H1 (cell line): ENCODE measurements at regions not wholly inside any gene's neighbourhood (a gene's known extent, or its start where the extent isn't known, plus 50 kb on each side); places are given as distances from the start of the nearest gene placed in this dataset.

Experiments used
- CTCF ChIA-PET: fragments of 300-600 bp; sonication (Branson Sonifier 250); formaldehyde crosslinking; loops from one replicate; lab custom pipeline; 2021; ENCODE audit not compliant: partially characterized antibody; lab: Charles Lee
- POLR2A ChIA-PET: fragments of 300-600 bp; sonication (Branson Sonifier 250); formaldehyde crosslinking; loops from one replicate; lab custom pipeline; 2021; ENCODE audit warnings: inconsistent platforms; ENCODE audit not compliant: partially characterized antibody; lab: Charles Lee
- DNase-seq, 2 experiments: peaks; one replicate each; pipeline versions ENCODE4 v3.0.0 to v3.0.0-alpha.2; 2010 to 2022; ENCODE audit warnings: low spot score in 2 of 2, low read depth in 1 of 2, mixed read lengths in 1 of 2
- FAIRE-seq: peaks from 2 replicates; lab custom pipeline; 2011; peaks lifted over from hg19 to GRCh38; lab: Jason Lieb, UNC
- H2AFZ ChIP-seq: 2 replicates; pipeline ENCODE4 v1.8.1; 2012; ENCODE audit warnings: low read length, inconsistent platforms
- H2AK5ac ChIP-seq: 2 replicates; pipeline ENCODE4 v1.6.1; 2013; ENCODE audit warnings: low read depth, low read length
- H2BK120ac ChIP-seq: replicated peaks from 2 replicates; pipeline ENCODE3; 2013; ENCODE audit warnings: low read depth, low read length, inconsistent platforms
- H2BK12ac ChIP-seq: 2 replicates; pipeline ENCODE4 v1.6.1; 2013; ENCODE audit warnings: low read depth, low read length
- H2BK15ac ChIP-seq: 2 replicates; pipeline ENCODE4 v1.6.1; 2013; ENCODE audit warnings: low read length
- H2BK20ac ChIP-seq: 2 replicates; pipeline ENCODE4 v1.6.1; 2013; ENCODE audit warnings: low read length
- H2BK5ac ChIP-seq: 2 replicates; pipeline ENCODE4 v1.6.1; 2013; ENCODE audit warnings: low read depth, low read length
- H3K14ac ChIP-seq: 2 replicates; pipeline ENCODE4 v1.6.1; 2013; ENCODE audit warnings: inconsistent platforms; ENCODE audit not compliant: insufficient read length
- H3K18ac ChIP-seq: 2 replicates; pipeline ENCODE4 v1.6.1; 2013; ENCODE audit warnings: low read length; ENCODE audit errors: extremely low read depth
- H3K23ac ChIP-seq: 2 replicates; pipeline ENCODE4 v1.6.1; 2013; ENCODE audit warnings: inconsistent platforms; ENCODE audit not compliant: insufficient read length
- H3K23me2 ChIP-seq: 2 replicates; pipeline ENCODE4 v1.6.1; 2013; ENCODE audit warnings: low read depth, low read length
- H3K27ac ChIP-seq: 2 replicates; pipeline ENCODE4 v1.6.1; 2011; ENCODE audit warnings: low read depth, low read length, inconsistent platforms
- H3K27me3 ChIP-seq, 4 experiments: replicated peaks in 1 of 4; 1 replicate in 1 of 4; 2 replicates in 3 of 4; pipeline versions ENCODE4 v1.6.1 to v1.8.1; 2011 to 2013; ENCODE audit warnings: low read length in 3 of 4, mild to moderate bottlenecking in 3 of 4, inconsistent platforms in 2 of 4, mixed read lengths in 2 of 4, moderate library complexity in 1 of 4; ENCODE audit not compliant: control insufficient read depth in 3 of 4, insufficient read depth in 3 of 4; ENCODE audit errors: extremely low read depth in 1 of 4
- H3K36me3 ChIP-seq, 4 experiments: 2 replicates each; pipeline versions ENCODE4 v1.6.1 to v1.8.1; 2011 to 2013; ENCODE audit warnings: mild to moderate bottlenecking in 4 of 4, low read length in 3 of 4, moderate library complexity in 2 of 4, control low read depth in 1 of 4, inconsistent platforms in 1 of 4; ENCODE audit not compliant: insufficient read depth in 4 of 4, control insufficient read depth in 2 of 4
- H3K4ac ChIP-seq: replicated peaks from 2 replicates; pipeline ENCODE3; 2013; ENCODE audit warnings: low read length, low read depth, mixed read lengths, inconsistent platforms; ENCODE audit not compliant: insufficient read length
- H3K4me1 ChIP-seq, 4 experiments: replicated peaks in 1 of 4; 1 replicate in 1 of 4; 2 replicates in 3 of 4; pipeline versions ENCODE4 v1.6.1 to v1.8.1; 2011 to 2013; ENCODE audit warnings: low read length in 3 of 4, inconsistent platforms in 2 of 4, mixed read lengths in 1 of 4; ENCODE audit not compliant: insufficient read depth in 4 of 4, control insufficient read depth in 3 of 4
- H3K4me2 ChIP-seq, 2 experiments: 2 replicates each; pipeline versions ENCODE4 v1.6.1 to v1.8.1; 2011 to 2013; ENCODE audit warnings: low read depth in 2 of 2, low read length in 2 of 2, control low read depth in 1 of 2, inconsistent platforms in 1 of 2, mild to moderate bottlenecking in 1 of 2; ENCODE audit not compliant: insufficient read depth in 1 of 2
- H3K4me3 ChIP-seq, 4 experiments: fragments of 200-600, 300-600 bp in 1 of 4; sonication (generic), shearing (Covaris generic), sonication (Bioruptor Twin) in 1 of 4; 2 replicates each; pipeline versions ENCODE4 v1.5.1 to v1.8.1; 2011 to 2016; ENCODE audit warnings: low read length in 4 of 4, low read depth in 3 of 4, control low read depth in 2 of 4, inconsistent platforms in 2 of 4, mild to moderate bottlenecking in 2 of 4, mixed read lengths in 1 of 4, moderate library complexity in 1 of 4; ENCODE audit not compliant: insufficient read depth in 2 of 4; ENCODE audit errors: extremely low read depth in 1 of 4
- H3K56ac ChIP-seq: replicated peaks from 2 replicates; pipeline ENCODE3; 2013; ENCODE audit warnings: low read depth, mild to moderate bottlenecking, mixed read lengths, low read length, inconsistent platforms; ENCODE audit not compliant: insufficient read length
- H3K79me1 ChIP-seq: 2 replicates; pipeline ENCODE4 v1.6.1; 2013; ENCODE audit warnings: low read depth, low read length, control low read depth
- H3K79me2 ChIP-seq, 2 experiments: 2 replicates each; pipeline versions ENCODE4 v1.6.1 to v1.8.1; 2012 to 2013; ENCODE audit warnings: low read length in 2 of 2, mild to moderate bottlenecking in 2 of 2, inconsistent platforms in 1 of 2; ENCODE audit not compliant: insufficient read depth in 2 of 2, control insufficient read depth in 1 of 2
- H3K9ac ChIP-seq, 4 experiments: replicated peaks in 1 of 4; 1 replicate in 1 of 4; 2 replicates in 3 of 4; pipeline versions ENCODE4 v1.6.1 to v1.8.1; 2011 to 2013; ENCODE audit warnings: low read depth in 3 of 4, low read length in 3 of 4, control low read depth in 2 of 4, mild to moderate bottlenecking in 2 of 4, moderate library complexity in 2 of 4, inconsistent platforms in 1 of 4; ENCODE audit errors: extremely low read depth in 1 of 4
- H3K9me3 ChIP-seq, 2 experiments: 2 replicates each; pipeline versions ENCODE4 v1.6.1 to v1.8.1; 2012 to 2013; ENCODE audit warnings: mild to moderate bottlenecking in 2 of 2, moderate library complexity in 2 of 2, control low read depth in 1 of 2, inconsistent platforms in 1 of 2, low read depth in 1 of 2, low read length in 1 of 2, mixed read lengths in 1 of 2; ENCODE audit not compliant: insufficient read depth in 2 of 2
- H4K20me1 ChIP-seq, 2 experiments: replicated peaks in 1 of 2; 2 replicates each; pipeline versions ENCODE3 to v1.8.1; 2011 to 2013; ENCODE audit warnings: inconsistent platforms in 2 of 2, low read length in 2 of 2, mild to moderate bottlenecking in 1 of 2; ENCODE audit not compliant: insufficient read depth in 2 of 2, control insufficient read depth in 1 of 2
- H4K5ac ChIP-seq: 2 replicates; pipeline ENCODE4 v1.6.1; 2013; ENCODE audit warnings: low read length, low read depth, mixed read lengths, inconsistent platforms; ENCODE audit not compliant: insufficient read length
- H4K8ac ChIP-seq: 2 replicates; pipeline ENCODE4 v1.8.0; 2013; ENCODE audit warnings: mild to moderate bottlenecking, moderate library complexity, low read length, inconsistent platforms; ENCODE audit not compliant: insufficient read depth; ENCODE audit errors: extremely low read depth
- H4K91ac ChIP-seq: replicated peaks from 2 replicates; pipeline ENCODE3; 2013; ENCODE audit warnings: low read length, mixed read lengths, inconsistent platforms; ENCODE audit not compliant: insufficient read length
- JUND ChIP-seq: IDR thresholded peaks from 2 replicates; pipeline ENCODE4 v1.6.1; 2011; ENCODE audit warnings: mild to moderate bottlenecking, improper control_type of control experiment, low read length
- NANOG ChIP-seq: IDR thresholded peaks from 2 replicates; pipeline ENCODE4 v1.6.1; 2011; ENCODE audit warnings: low read length, low read depth, mild to moderate bottlenecking, inconsistent platforms; ENCODE audit not compliant: insufficient read depth, poor library complexity, severe bottlenecking
- POU5F1 ChIP-seq: IDR thresholded peaks from 2 replicates; pipeline ENCODE4 v1.6.1; 2011; ENCODE audit warnings: low read depth, mild to moderate bottlenecking, low read length, moderate library complexity
- TBP ChIP-seq: IDR thresholded peaks from 2 replicates; pipeline ENCODE4 v1.6.1; 2011; ENCODE audit warnings: low read depth, low read length, improper control_type of control experiment
- WGBS, 2 experiments: shearing (Covaris generic) in 1 of 2; methylation state at CpG; one replicate each; pipeline versions ENCODE4 v1.1.6 to v1.1.7; 2013 to 2015; ENCODE audit warnings: low lambda C conversion rate in 2 of 2, mixed read lengths in 2 of 2, inconsistent platforms in 1 of 2, low coverage in 1 of 2, missing lambda C conversion rate in 1 of 2; ENCODE audit not compliant: insufficient replicate concordance in 2 of 2, insufficient coverage in 1 of 2, insufficient read length in 1 of 2; ENCODE audit errors: extremely low coverage in 1 of 2, missing lambda C conversion rate in 1 of 2; 5-methylcytosine and 5-hydroxymethylcytosine counted together

GRCh38 chr11:37504060-37504611, 906.1 kb upstream of the RAG2 start:
- peaks cover 0 to 18% (median 6%) of the 10 kb centered on the region in 4 experiments; a peak in 2 of 7 replicates for H3K4me1 ChIP-seq
- no peaks in the 10 kb centered on the region for H3K9me3 ChIP-seq
- DNase-seq (no peak), FAIRE-seq (no peak)
- H3K23ac ChIP-seq: no peak overlapping the region
- H2AK5ac ChIP-seq: no peak overlapping the region
- H4K20me1 ChIP-seq: no peaks in the 10 kb centered on the region
- WGBS, 2 experiments: 68% methylated on average over 3 of the region's 3 CpGs; no CpG with 5 or more reads in 1 of the 2 experiments
- no peak overlapping the region for H3K18ac ChIP-seq
- CTCF ChIA-PET: interaction anchor here (0.7 kb wide), 1 partner anchor 103 kb away, joined by 3 read pairs; no protein-coding TSS in a partner anchor
- H3K4me3 ChIP-seq: no peak overlapping the region
- POLR2A ChIA-PET: interaction anchor here (0.7 kb wide), 1 partner anchor 1211 kb away, joined by 3 read pairs; no protein-coding TSS in a partner anchor
- H2BK120ac ChIP-seq: no peak overlapping the region
- no peak overlapping the region for H3K14ac ChIP-seq
- H3K27me3 ChIP-seq: no peaks in the 10 kb centered on the region
- no peak overlapping the region for H2BK15ac ChIP-seq
- H3K23me2 ChIP-seq: no peaks in the 10 kb centered on the region; the same call in 1 of the 2 replicates
- H3K27ac ChIP-seq: no peak overlapping the region
- H4K5ac ChIP-seq: no peak overlapping the region
- no peak overlapping the region for H2BK12ac ChIP-seq
- no peaks in the 10 kb centered on the region for H3K79me1 ChIP-seq
- no peak overlapping the region for H2BK20ac ChIP-seq
- H3K4ac ChIP-seq: no peak overlapping the region
- peak overlapping the region; percentile 57; the same call in 1 of the 2 replicates for H2AFZ ChIP-seq
- no peak overlapping the region for H2BK5ac ChIP-seq
- no peak overlapping the region for H3K56ac ChIP-seq
- no peaks in the 10 kb centered on the region for H3K79me2 ChIP-seq
- TF ChIP-seq TBP (no peak), JUND (peak; percentile 13; the same call in 1 of the 2 replicates), NANOG (no peak), POU5F1 (no peak)
- H3K9ac ChIP-seq: no peak overlapping the region
- peak overlapping the region; percentile 1 to 40; a peak in 2 of 4 replicates for H3K4me2 ChIP-seq
- H3K36me3 ChIP-seq: no peaks in the 10 kb centered on the region
- H4K91ac ChIP-seq: no peak overlapping the region
- H4K8ac ChIP-seq: no peak overlapping the region
